ENCODE measurements at regions not wholly inside any gene's neighbourhood (a gene's known extent, or its start where the extent isn't known, plus 50 kb on each side); places are given as distances from the start of the nearest gene placed in this dataset.

- no peak overlapping the region for H3K27ac ChIP-seq
- no peaks in the 10 kb centered on the region for H3K27me3 ChIP-seq
- 4 to 14% (median 10%) methylated on average over 8 of the region's 8 CpGs for WGBS, 5 donors
- DNase-seq, result peak; percentile 47 to 80
- peak in 6 of 7 experiments; percentile 5 to 72 (median 61) for TF ChIP-seq CTCF (IDR thresholded peaks at IDR 0.05)
- TF ChIP-seq EP300 (IDR thresholded peaks at IDR 0.05), result no peak
- no peaks in the 10 kb centered on the region for H3K9me3 ChIP-seq
- H3K4me1 ChIP-seq, result peaks cover 0 to 7% (median 3%) of the 10 kb centered on the region in 4 donors
- no peaks in the 10 kb centered on the region for H3K36me3 ChIP-seq
- intact Hi-C loops (cut with DNase I; ENCODE audit: low total_unique reads), result loop anchor here (5.0 kb wide), 1 partner anchor 234 kb away; no protein-coding TSS in a partner anchor
- H3K4me3 ChIP-seq, result no peak overlapping the region
Measured at GRCh38 chr2:41853427-41854191, 194.2 kb upstream of the PKDCC start.

GRCh38 chr2:41854227-41854626 lies 193.6 kb upstream of the PKDCC start:
- Histone ChIP-seq H3K27ac (no peak overlapping the region), H3K4me1 (peaks cover 0 to 7% (median 3%) of the 10 kb centered on the region in 4 donors), H3K36me3 (no peaks in the 10 kb centered on the region), H3K27me3 (no peaks in the 10 kb centered on the region), H3K9me3 (no peaks in the 10 kb centered on the region), H3K4me3 (no peak overlapping the region)
- intact Hi-C loops (cut with DNase I; ENCODE audit: low total_unique reads), result loop anchor here (5.0 kb wide), 1 partner anchor 233 kb away; no protein-coding TSS in a partner anchor
- 67 to 85% (median 82%) methylated on average over 4 of the region's 4 CpGs for WGBS, 5 donors
- TF ChIP-seq POLR2A (IDR thresholded peaks at IDR 0.05) (no peak), CTCF (IDR thresholded peaks at IDR 0.05) (no peak)
- DNase-seq, result no peak

GRCh38 chr2:41856946-41857345 lies 190.9 kb upstream of the PKDCC start:
- Histone ChIP-seq H3K27me3 (no peaks in the 10 kb centered on the region), H3K36me3 (no peaks in the 10 kb centered on the region), H3K9me3 (no peaks in the 10 kb centered on the region), H3K27ac (no peak overlapping the region), H3K4me3 (no peak overlapping the region), H3K4me1 (peaks cover 0 to 7% (median 5%) of the 10 kb centered on the region in 4 donors)
- intact Hi-C loops (cut with DNase I; ENCODE audit: low total_unique reads), result no loop called here
- WGBS, 5 donors, result 34 to 88% (median 69%) methylated on average over 1 of the region's 1 CpG
- DNase-seq, result no peak
- TF ChIP-seq POLR2A (IDR thresholded peaks at IDR 0.05) (no peak), CTCF (IDR thresholded peaks at IDR 0.05) (no peak), EP300 (IDR thresholded peaks at IDR 0.05) (no peak), POLR2AphosphoS5 (IDR thresholded peaks at IDR 0.05) (no peak)

- peaks cover 0 to 9% (median 0%) of the 10 kb centered on the region in 3 donors for H3K27me3 ChIP-seq
- no peaks in the 10 kb centered on the region for H3K36me3 ChIP-seq
- no peak for TF ChIP-seq POLR2A (IDR thresholded peaks at IDR 0.05)
- TF ChIP-seq POLR2AphosphoS5 (IDR thresholded peaks at IDR 0.05), result peak in 2 of 3 donors; percentile 15 to 22
- TF ChIP-seq EP300 (IDR thresholded peaks at IDR 0.05), result no peak
- no peak for TF ChIP-seq CTCF (IDR thresholded peaks at IDR 0.05)
- intact Hi-C loops (cut with DNase I; ENCODE audit: low total_unique reads), result no loop called here
- H3K9me3 ChIP-seq, result no peaks in the 10 kb centered on the region
- peak overlapping the region; percentile 69 to 89 (median 72) for H3K27ac ChIP-seq
- WGBS, 5 donors, result 33 to 52% (median 37%) methylated on average over 9 of the region's 9 CpGs
- peaks cover 0 to 5% (median 0%) of the 10 kb centered on the region in 4 donors for H3K4me1 ChIP-seq
- DNase-seq, result peak; percentile 45 to 78
- no peak overlapping the region for H3K4me3 ChIP-seq
Measured at GRCh38 chr2:41859615-41860514, 188.0 kb upstream of the PKDCC start.

All from stomach (tissue), 8 donors.